SK-N-SH (cell line): ENCODE measurements at regions not wholly inside any gene's neighbourhood (a gene's known extent, or its start where the extent isn't known, plus 50 kb on each side); places are given as distances from the start of the nearest gene placed in this dataset.
A peak's percentile ranks its signal among the peaks of the same experiment; 100 is the strongest.

Source experiments
- CTCF ChIA-PET: fragments of 300-600, 350-600 bp; formaldehyde crosslinking; extraction: SDS; loops from one replicate; lab custom pipeline; 2021; lab: Yijun Ruan, JAX
- POLR2A ChIA-PET: fragments of 350-600 bp; sonication (Branson Sonifier 250); formaldehyde crosslinking; extraction: SDS; loops from one replicate; lab custom pipeline; 2020; ENCODE audit warnings: antibody characterized with exemption, inconsistent platforms; lab: Yijun Ruan, JAX
- DNase-seq: peaks from one replicate; pipeline ENCODE4 v3.0.0; 2012
- H2AFZ ChIP-seq: fragments of 200-600 bp; sonication (generic); 2 replicates; pipeline ENCODE4 v1.8.1; 2016; ENCODE audit warnings: antibody characterized with exemption, mild to moderate bottlenecking, low read depth
- H3F3A ChIP-seq: fragments of 200-600 bp; sonication (generic); replicated peaks from 2 replicates; pipeline ENCODE3; 2016; ENCODE audit warnings: antibody characterized with exemption, mild to moderate bottlenecking; ENCODE audit not compliant: insufficient read depth
- H3K27ac ChIP-seq, 2 experiments: fragments of 200-500 bp in 1 of 2; fragments of 200-600 bp in 1 of 2; sonication (Bioruptor generic) in 1 of 2; sonication (generic), shearing (Covaris generic) in 1 of 2; 2 replicates each; pipeline versions ENCODE4 v1.5.1 to v1.6.1; 2014 to 2016; ENCODE audit warnings: low read depth in 2 of 2, inconsistent platforms in 1 of 2, low read length in 1 of 2, mild to moderate bottlenecking in 1 of 2, mixed read lengths in 1 of 2
- H3K27me3 ChIP-seq: fragments of 200-600 bp; sonication (generic), shearing (Covaris generic); 2 replicates; pipeline ENCODE4 v1.6.1; 2016; ENCODE audit warnings: mixed run types; ENCODE audit not compliant: insufficient read depth
- H3K36me3 ChIP-seq, 2 experiments: fragments of 200-500 bp in 1 of 2; fragments of 200-600 bp in 1 of 2; sonication (Bioruptor generic) in 1 of 2; sonication (generic) in 1 of 2; replicated peaks in 1 of 2; 2 replicates each; pipeline versions ENCODE3 to v1.5.1; 2014 to 2016; ENCODE audit warnings: low read length in 1 of 2, mild to moderate bottlenecking in 1 of 2; ENCODE audit not compliant: insufficient read depth in 2 of 2, control insufficient read depth in 1 of 2
- H3K4me1 ChIP-seq, 2 experiments: fragments of 200-500 bp in 1 of 2; fragments of 200-600 bp in 1 of 2; sonication (Bioruptor generic) in 1 of 2; sonication (generic), shearing (Covaris generic) in 1 of 2; 2 replicates each; pipeline versions ENCODE4 v1.5.1 to v1.6.1; 2014 to 2016; ENCODE audit warnings: low read depth in 1 of 2, low read length in 1 of 2, mixed run types in 1 of 2; ENCODE audit not compliant: insufficient read depth in 2 of 2, control insufficient read depth in 1 of 2
- H3K4me2 ChIP-seq: fragments of 200-600 bp; sonication (generic), shearing (Covaris generic); 2 replicates; pipeline ENCODE4 v1.6.1; 2017; ENCODE audit warnings: mixed run types
- H3K4me3 ChIP-seq, 2 experiments: fragments of 200-500 bp in 1 of 2; fragments of 200-600 bp in 1 of 2; sonication (Bioruptor generic) in 1 of 2; sonication (generic), shearing (Covaris generic) in 1 of 2; 2 replicates each; pipeline versions ENCODE4 v1.5.1 to v1.8.1; 2014 to 2016; ENCODE audit warnings: low read depth in 2 of 2, inconsistent platforms in 1 of 2, low read length in 1 of 2, mild to moderate bottlenecking in 1 of 2, mixed read lengths in 1 of 2, moderate library complexity in 1 of 2
- H3K79me2 ChIP-seq: fragments of 200-600 bp; sonication (generic); 2 replicates; pipeline ENCODE4 v1.8.1; 2017; ENCODE audit warnings: mild to moderate bottlenecking; ENCODE audit not compliant: insufficient read depth
- H3K9ac ChIP-seq: fragments of 200-600 bp; sonication (generic); 2 replicates; pipeline ENCODE4 v1.6.1; 2017; ENCODE audit warnings: mixed run types
- H3K9me2 ChIP-seq: fragments of 200-600 bp; sonication (generic); 2 replicates; pipeline ENCODE4 v1.6.1; 2017; ENCODE audit warnings: mixed run types
- H3K9me3 ChIP-seq: fragments of 200-600 bp; sonication (generic); 2 replicates; pipeline ENCODE4 v1.6.1; 2017; ENCODE audit warnings: mixed run types, mild to moderate bottlenecking, moderate library complexity
- H4K20me1 ChIP-seq: fragments of 200-600 bp; sonication (generic); 2 replicates; pipeline ENCODE4 v1.6.1; 2017; ENCODE audit warnings: mild to moderate bottlenecking, mixed run types; ENCODE audit not compliant: insufficient read depth
- EP300 ChIP-seq, 2 experiments: IDR thresholded peaks; 2 replicates each; pipeline versions ENCODE4 v1.4.0 to v1.6.1; 2012; ENCODE audit warnings: borderline replicate concordance in 1 of 2, low read depth in 1 of 2, low read length in 1 of 2
- EZH2phosphoT487 ChIP-seq: fragments of 200-600 bp; sonication (generic); IDR thresholded peaks from 2 replicates; pipeline ENCODE4 v1.6.1; 2017; ENCODE audit warnings: low read depth, mixed run types, mild to moderate bottlenecking, antibody characterized with exemption, moderate library complexity, borderline replicate concordance
- GATA2 ChIP-seq: sonication (generic); formaldehyde crosslinking; IDR thresholded peaks from 2 replicates; pipeline ENCODE4 v1.5.0; 2020; ENCODE audit warnings: mild to moderate bottlenecking, missing genetic modification reagents
- IRF3 ChIP-seq: fragments of 150-350 bp; IDR thresholded peaks from 2 replicates; pipeline ENCODE4 v1.6.1; 2016; ENCODE audit warnings: mild to moderate bottlenecking, low read depth, low read length
- RAD21 ChIP-seq: IDR thresholded peaks from 2 replicates; pipeline ENCODE4 v1.6.1; 2012; ENCODE audit warnings: mild to moderate bottlenecking, low read length
- RCOR1 ChIP-seq: fragments of 150-350 bp; IDR thresholded peaks from 2 replicates; pipeline ENCODE4 v1.6.1; 2017; ENCODE audit warnings: antibody characterized with exemption, low read length
- SIN3A ChIP-seq: IDR thresholded peaks from 2 replicates; pipeline ENCODE4 v1.6.1; 2012; ENCODE audit warnings: low read depth, mild to moderate bottlenecking, low read length, moderate library complexity, borderline replicate concordance
- SMC3 ChIP-seq: IDR thresholded peaks from 2 replicates; pipeline ENCODE4 v1.6.1; 2012; ENCODE audit warnings: low read depth, low read length, improper control_type of control experiment
- WGBS: methylation state at CpG from one replicate; pipeline ENCODE4 v1.1.6; 2017; ENCODE audit warnings: low lambda C conversion rate; 5-methylcytosine and 5-hydroxymethylcytosine counted together
- TF ChIP-seq, protein P1 (sequence below): fragments of 200-600 bp; sonication (generic); IDR thresholded peaks from 2 replicates; pipeline ENCODE4 v1.6.1; 2017; ENCODE audit warnings: antibody characterized with exemption, mild to moderate bottlenecking, moderate library complexity
- TF ChIP-seq, protein P2 (sequence below): IDR thresholded peaks from 2 replicates; pipeline ENCODE4 v1.4.0; 2012; ENCODE audit warnings: low read depth, borderline replicate concordance

DNA sequence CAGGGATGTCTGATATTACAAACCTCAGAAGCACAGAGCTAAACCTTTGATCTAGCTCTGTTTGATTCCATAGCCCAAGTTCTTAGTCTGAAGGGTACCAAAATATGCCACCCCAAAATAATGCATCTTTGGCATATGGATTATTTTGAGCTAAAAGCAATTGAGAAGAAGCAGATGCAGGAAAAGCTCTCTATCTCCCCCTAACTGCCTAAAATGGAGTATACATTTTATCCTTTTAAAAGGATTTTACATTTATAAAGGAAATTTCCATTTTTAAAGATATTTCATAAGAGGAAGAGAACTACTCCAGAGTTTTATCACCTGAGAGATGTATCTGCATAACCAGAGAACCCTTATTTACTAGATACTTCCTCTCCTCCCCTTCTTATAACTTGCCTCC, 158.7 kb downstream of the ZNF674 start:
- no peak for DNase-seq
- Histone ChIP-seq H3K9me2 (no peaks in the 10 kb centered on the region), H3K9ac (no peak overlapping the region), H3K9me3 (peaks cover 6% of the 10 kb centered on the region; the same call in 1 of the 2 replicates), H3K27me3 (no peaks in the 10 kb centered on the region; the same call in 1 of the 2 replicates), H3K36me3 (no peaks in the 10 kb centered on the region), H3K4me1 (no peaks in the 10 kb centered on the region), H3K4me2 (no peak overlapping the region), H3K79me2 (no peaks in the 10 kb centered on the region), H3K4me3 (no peak overlapping the region), H2AFZ (no peak overlapping the region), H3K27ac (no peak overlapping the region), H3F3A (peaks cover 3% of the 10 kb centered on the region), H4K20me1 (no peaks in the 10 kb centered on the region)
- CTCF ChIA-PET = interaction anchor here (0.9 to 2.3 kb wide), 2 partner anchors 15 to 22 kb away, joined by 4 to 12 read pairs; no protein-coding TSS in a partner anchor
- TF ChIP-seq RCOR1 = no peak
- TF ChIP-seq RAD21 = peak; percentile 15; the same call in 1 of the 2 replicates
- TF ChIP-seq, protein P1, sequence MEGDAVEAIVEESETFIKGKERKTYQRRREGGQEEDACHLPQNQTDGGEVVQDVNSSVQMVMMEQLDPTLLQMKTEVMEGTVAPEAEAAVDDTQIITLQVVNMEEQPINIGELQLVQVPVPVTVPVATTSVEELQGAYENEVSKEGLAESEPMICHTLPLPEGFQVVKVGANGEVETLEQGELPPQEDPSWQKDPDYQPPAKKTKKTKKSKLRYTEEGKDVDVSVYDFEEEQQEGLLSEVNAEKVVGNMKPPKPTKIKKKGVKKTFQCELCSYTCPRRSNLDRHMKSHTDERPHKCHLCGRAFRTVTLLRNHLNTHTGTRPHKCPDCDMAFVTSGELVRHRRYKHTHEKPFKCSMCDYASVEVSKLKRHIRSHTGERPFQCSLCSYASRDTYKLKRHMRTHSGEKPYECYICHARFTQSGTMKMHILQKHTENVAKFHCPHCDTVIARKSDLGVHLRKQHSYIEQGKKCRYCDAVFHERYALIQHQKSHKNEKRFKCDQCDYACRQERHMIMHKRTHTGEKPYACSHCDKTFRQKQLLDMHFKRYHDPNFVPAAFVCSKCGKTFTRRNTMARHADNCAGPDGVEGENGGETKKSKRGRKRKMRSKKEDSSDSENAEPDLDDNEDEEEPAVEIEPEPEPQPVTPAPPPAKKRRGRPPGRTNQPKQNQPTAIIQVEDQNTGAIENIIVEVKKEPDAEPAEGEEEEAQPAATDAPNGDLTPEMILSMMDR = peak; percentile 57
- no peak for TF ChIP-seq EZH2phosphoT487
- TF ChIP-seq, protein P2, sequence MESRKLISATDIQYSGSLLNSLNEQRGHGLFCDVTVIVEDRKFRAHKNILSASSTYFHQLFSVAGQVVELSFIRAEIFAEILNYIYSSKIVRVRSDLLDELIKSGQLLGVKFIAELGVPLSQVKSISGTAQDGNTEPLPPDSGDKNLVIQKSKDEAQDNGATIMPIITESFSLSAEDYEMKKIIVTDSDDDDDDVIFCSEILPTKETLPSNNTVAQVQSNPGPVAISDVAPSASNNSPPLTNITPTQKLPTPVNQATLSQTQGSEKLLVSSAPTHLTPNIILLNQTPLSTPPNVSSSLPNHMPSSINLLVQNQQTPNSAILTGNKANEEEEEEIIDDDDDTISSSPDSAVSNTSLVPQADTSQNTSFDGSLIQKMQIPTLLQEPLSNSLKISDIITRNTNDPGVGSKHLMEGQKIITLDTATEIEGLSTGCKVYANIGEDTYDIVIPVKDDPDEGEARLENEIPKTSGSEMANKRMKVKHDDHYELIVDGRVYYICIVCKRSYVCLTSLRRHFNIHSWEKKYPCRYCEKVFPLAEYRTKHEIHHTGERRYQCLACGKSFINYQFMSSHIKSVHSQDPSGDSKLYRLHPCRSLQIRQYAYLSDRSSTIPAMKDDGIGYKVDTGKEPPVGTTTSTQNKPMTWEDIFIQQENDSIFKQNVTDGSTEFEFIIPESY = no peak
- POLR2A ChIA-PET = no interaction called here

GRCh38 chrX:46383006-46383405, 162.2 kb downstream of the ZNF674 start:
- H3K27ac ChIP-seq = no peak overlapping the region
- peaks cover 3% of the 10 kb centered on the region for H3F3A ChIP-seq
- H3K4me2 ChIP-seq = no peak overlapping the region
- no peaks in the 10 kb centered on the region for H3K9me2 ChIP-seq
- CTCF ChIA-PET = interaction anchor here (0.7 kb wide), 1 partner anchor 112 kb away, joined by 3 read pairs; no protein-coding TSS in a partner anchor
- DNase-seq = no peak
- H3K4me1 ChIP-seq = no peaks in the 10 kb centered on the region
- no peaks in the 10 kb centered on the region for H3K9me3 ChIP-seq
- no peaks in the 10 kb centered on the region for H3K79me2 ChIP-seq
- H3K27me3 ChIP-seq = no peaks in the 10 kb centered on the region; the same call in 1 of the 2 replicates
- no peak overlapping the region for H2AFZ ChIP-seq
- H4K20me1 ChIP-seq = no peaks in the 10 kb centered on the region
- TF ChIP-seq SIN3A (no peak), IRF3 (no peak), SMC3 (no peak), GATA2 (no peak), EP300 (IDR thresholded peaks at IDR 0.05; ENCODE audit: borderline replicate concordance in 1 of 2, low read depth in 1 of 2, low read length in 1 of 2) (no peak)
- no peak overlapping the region for H3K4me3 ChIP-seq
- H3K36me3 ChIP-seq = no peaks in the 10 kb centered on the region
- 85% methylated on average over 2 of the region's 2 CpGs for WGBS
- H3K9ac ChIP-seq = no peak overlapping the region
- POLR2A ChIA-PET = no interaction called here
